HCT116 (cell line): ENCODE measurements at regions not wholly inside any gene's neighbourhood (a gene's known extent, or its start where the extent isn't known, plus 50 kb on each side); places are given as distances from the start of the nearest gene placed in this dataset.

Source experiments
- ATAC-seq: fragments of 200-7000 bp; cut with Tn5 transposase; 2 replicates; pipeline ENCODE4 v1.9.1; 2020; ENCODE audit warnings: mild to moderate bottlenecking, moderate library complexity
- BruUV-seq: library from RNA; stranded (reverse); fragments of 400-500 nt; replicated peaks from 2 replicates; lab custom pipeline; 2021; lab: Mats Ljungman, UMichigan
- CTCF ChIA-PET: fragments of 300-600 bp; sonication (Branson Sonifier 250); formaldehyde crosslinking; loops from one replicate; lab custom pipeline; 2021; ENCODE audit warnings: antibody characterized with exemption; lab: Charles Lee
- POLR2A ChIA-PET: fragments of 300-600, 350-600 bp; sonication (Branson Sonifier 250); formaldehyde crosslinking; loops from one replicate; lab custom pipeline; 2021; ENCODE audit warnings: antibody characterized with exemption; lab: Charles Lee
- RAD21 ChIA-PET, 2 experiments: fragments of 300-600 bp; sonication (Branson Sonifier 250); formaldehyde crosslinking; loops; one replicate each; lab custom pipeline; 2023; ENCODE audit warnings: low total read pairs in 2 of 2; ENCODE audit not compliant: uncharacterized antibody in 2 of 2, unreplicated experiment in 2 of 2, low non-redundant PET in 1 of 2; lab: Charles Lee
- DNase-seq: peaks from one replicate; pipeline ENCODE4 v3.0.0-alpha.2; 2010; ENCODE audit warnings: low read depth, low spot score
- H2AFZ ChIP-seq: fragments of 200-600 bp; shearing (Covaris generic), sonication (generic); 2 replicates; pipeline ENCODE4 v1.6.1; 2017; ENCODE audit warnings: low read depth, mixed run types, mixed read lengths, antibody characterized with exemption, low read length; ENCODE audit not compliant: poor library complexity, severe bottlenecking
- H3K27ac ChIP-seq: 2 replicates; pipeline ENCODE4 v1.5.1; 2012; ENCODE audit warnings: low read depth, low read length
- H3K27me3 ChIP-seq: fragments of 200-600 bp; sonication (generic); 2 replicates; pipeline ENCODE4 v1.6.1; 2016; ENCODE audit warnings: mixed run types, low read length, mixed read lengths; ENCODE audit not compliant: insufficient read depth
- H3K36me3 ChIP-seq, 2 experiments: fragments of 200-500 bp in 1 of 2; fragments of 200-600 bp in 1 of 2; sonication (Bioruptor generic) in 1 of 2; sonication (generic) in 1 of 2; 2 replicates each; pipeline versions ENCODE4 v1.5.1 to v1.6.1; 2014 to 2016; ENCODE audit warnings: low read length in 2 of 2, inconsistent platforms in 1 of 2, mixed read lengths in 1 of 2, mixed run types in 1 of 2; ENCODE audit not compliant: insufficient read depth in 2 of 2, control insufficient read depth in 1 of 2
- H3K4me1 ChIP-seq, 2 experiments: fragments of 200-600 bp in 1 of 2; sonication (generic) in 1 of 2; 2 replicates each; pipeline versions ENCODE4 v1.5.1 to v1.6.1; 2012 to 2017; ENCODE audit warnings: low read length in 2 of 2, inconsistent platforms in 1 of 2, mild to moderate bottlenecking in 1 of 2, mixed read lengths in 1 of 2, mixed run types in 1 of 2, moderate library complexity in 1 of 2; ENCODE audit not compliant: insufficient read depth in 2 of 2, control insufficient read depth in 1 of 2
- H3K4me2 ChIP-seq: fragments of 200-600 bp; sonication (generic); 2 replicates; pipeline ENCODE4 v1.6.1; 2017; ENCODE audit warnings: mixed run types, low read length, mixed read lengths
- H3K4me3 ChIP-seq, 2 experiments: fragments of 200-600 bp in 1 of 2; sonication (generic) in 1 of 2; replicated peaks in 1 of 2; 2 replicates each; pipeline ENCODE4 v1.5.1; 2011 to 2016; ENCODE audit warnings: low read length in 2 of 2, control low read depth in 1 of 2, low read depth in 1 of 2, mild to moderate bottlenecking in 1 of 2, mixed read lengths in 1 of 2, mixed run types in 1 of 2
- H3K79me2 ChIP-seq: fragments of 200-600 bp; sonication (generic); 2 replicates; pipeline ENCODE4 v1.6.1; 2017; ENCODE audit warnings: mild to moderate bottlenecking, mixed run types, low read length, moderate library complexity, mixed read lengths; ENCODE audit not compliant: insufficient read depth
- H3K9ac ChIP-seq: fragments of 200-600 bp; sonication (generic); 2 replicates; pipeline ENCODE4 v1.6.1; 2016; ENCODE audit warnings: low read length, mixed read lengths
- H3K9me2 ChIP-seq: fragments of 200-600 bp; sonication (generic), shearing (Covaris generic); 2 replicates; pipeline ENCODE4 v1.6.1; 2017; ENCODE audit warnings: mixed run types, mild to moderate bottlenecking, moderate library complexity; ENCODE audit not compliant: insufficient read depth
- H3K9me3 ChIP-seq, 2 experiments: fragments of 200-500 bp in 1 of 2; fragments of 200-600 bp in 1 of 2; sonication (Bioruptor generic) in 1 of 2; sonication (generic) in 1 of 2; 2 replicates each; pipeline ENCODE4 v1.6.1; 2014 to 2017; ENCODE audit warnings: low read length in 2 of 2, mixed read lengths in 2 of 2, inconsistent platforms in 1 of 2, low read depth in 1 of 2, mild to moderate bottlenecking in 1 of 2, mixed run types in 1 of 2, moderate library complexity in 1 of 2; ENCODE audit not compliant: control insufficient read depth in 1 of 2, insufficient read depth in 1 of 2
- H4K20me1 ChIP-seq: fragments of 200-600 bp; sonication (generic), shearing (Covaris generic); 2 replicates; pipeline ENCODE4 v1.6.1; 2017; ENCODE audit warnings: mixed run types, mild to moderate bottlenecking, moderate library complexity; ENCODE audit not compliant: insufficient read depth
- CEBPB ChIP-seq: IDR thresholded peaks from 2 replicates; pipeline ENCODE4 v1.6.1; 2012; ENCODE audit warnings: low read depth
- CTCF ChIP-seq, 3 experiments: fragments of 200-600 bp in 1 of 3; sonication (generic) in 1 of 3; IDR thresholded peaks in 2 of 3; conservative IDR thresholded peaks in 1 of 3; 2 replicates each; pipeline ENCODE4 v1.5.1; 2012 to 2017; ENCODE audit warnings: low read depth in 2 of 3, low read length in 2 of 3, antibody characterized with exemption in 1 of 3, borderline replicate concordance in 1 of 3, control low read depth in 1 of 3, mild to moderate bottlenecking in 1 of 3, mixed read lengths in 1 of 3, mixed run types in 1 of 3, moderate library complexity in 1 of 3; ENCODE audit not compliant: insufficient read depth in 1 of 3
- EZH2 ChIP-seq: fragments of 200-600 bp; sonication (generic); IDR thresholded peaks from 2 replicates; pipeline ENCODE4 v1.6.1; 2017; ENCODE audit warnings: antibody characterized with exemption, mixed run types
- EZH2phosphoT487 ChIP-seq: fragments of 200-600 bp; IDR thresholded peaks from 2 replicates; pipeline ENCODE4 v1.6.1; 2018; ENCODE audit warnings: antibody characterized with exemption, borderline replicate concordance
- FOSL1 ChIP-seq: IDR thresholded peaks from 2 replicates; pipeline ENCODE4 v1.6.1; 2012; ENCODE audit warnings: low read depth
- JUND ChIP-seq: IDR thresholded peaks from 2 replicates; pipeline ENCODE4 v1.6.1; 2012
- POLR2A ChIP-seq: IDR thresholded peaks from 2 replicates; pipeline ENCODE4 v1.7.0; 2011; ENCODE audit warnings: borderline replicate concordance; ENCODE audit not compliant: insufficient read depth, insufficient read length; ENCODE audit errors: extremely low read depth
- POLR2AphosphoS5 ChIP-seq: IDR thresholded peaks from 2 replicates; pipeline ENCODE4 v1.6.1; 2011; ENCODE audit warnings: mild to moderate bottlenecking, low read depth, low read length, moderate library complexity
- RAD21 ChIP-seq: IDR thresholded peaks from 2 replicates; pipeline ENCODE4 v1.6.1; 2012; ENCODE audit warnings: low read depth, mild to moderate bottlenecking
- TCF7L2 ChIP-seq: IDR thresholded peaks from 2 replicates; pipeline ENCODE4 v1.7.0; 2011; ENCODE audit warnings: borderline replicate concordance, inconsistent platforms; ENCODE audit not compliant: insufficient read depth, insufficient read length; ENCODE audit errors: extremely low read depth
- ZNF274 ChIP-seq: fragments of 200-500 bp; sonication (Bioruptor generic); IDR thresholded peaks from 2 replicates; pipeline ENCODE4 v1.6.1; 2014; ENCODE audit warnings: mild to moderate bottlenecking, low read depth, low read length, inconsistent platforms
- intact Hi-C: fragments of 100-400 bp; cut with micrococcal nuclease; formaldehyde crosslinking; loops from 2 replicates; pipeline ENCODE4 v1.10.0; 2022

GRCh38 chr5:51908215-51908614 lies 525.0 kb downstream of the ISL1 start:
- Histone ChIP-seq H3K9me2 (no peaks in the 10 kb centered on the region), H3K79me2 (no peaks in the 10 kb centered on the region), H2AFZ (no peak overlapping the region), H3K9me3 (no peaks in the 10 kb centered on the region), H3K4me2 (no peak overlapping the region), H4K20me1 (no peaks in the 10 kb centered on the region), H3K9ac (no peak overlapping the region), H3K27ac (no peak overlapping the region), H3K27me3 (no peaks in the 10 kb centered on the region), H3K4me1 (no peaks in the 10 kb centered on the region), H3K36me3 (no peaks in the 10 kb centered on the region), H3K4me3 (no peak overlapping the region)
- ChIA-PET CTCF (no interaction called here), RAD21 (no interaction called here), POLR2A (no interaction called here)
- BruUV-seq: no TSS peak
- no peak for TF ChIP-seq CTCF (IDR thresholded peaks at IDR 0.05 in 2 of 3, conservative IDR thresholded peaks at IDR 0.05 in 1 of 3; ENCODE audit: borderline replicate concordance in 1 of 3, insufficient read depth in 1 of 3, low read depth in 2 of 3, low read length in 2 of 3)
- no peak for TF ChIP-seq FOSL1
- TF ChIP-seq EZH2phosphoT487: no peak
- no peak for TF ChIP-seq ZNF274
- no peak for TF ChIP-seq TCF7L2
- no peak for TF ChIP-seq POLR2A
- no peak for TF ChIP-seq CEBPB
- TF ChIP-seq RAD21: no peak
- TF ChIP-seq EZH2: no peak
- TF ChIP-seq JUND: no peak
- no peak for TF ChIP-seq POLR2AphosphoS5
- DNase-seq: no peak
- no peak for ATAC-seq
- intact Hi-C loops: no loop called here
